B cell (primary cell): ENCODE measurements at regions not wholly inside any gene's neighbourhood (a gene's known extent, or its start where the extent isn't known, plus 50 kb on each side); places are given as distances from the start of the nearest gene placed in this dataset.

Experiments
- ATAC-seq: fragments of 200-7000 bp; cut with Tn5 transposase; one replicate; pipeline ENCODE4 v1.10.0; 2021; ENCODE audit warnings: low read depth, mild to moderate bottlenecking, moderate number of reproducible peaks, moderate library complexity
- CTCF ChIA-PET: fragments of 350-600 bp; sonication (Branson Sonifier 250); formaldehyde crosslinking; loops from one replicate; lab custom pipeline; 2021; ENCODE audit warnings: antibody characterized with exemption, inconsistent platforms; lab: Charles Lee
- POLR2A ChIA-PET: fragments of 350-600 bp; sonication (Branson Sonifier 250); formaldehyde crosslinking; loops from one replicate; lab custom pipeline; 2021; ENCODE audit warnings: antibody characterized with exemption; lab: Charles Lee
- DNase-seq: peaks from one replicate; pipeline ENCODE4 v3.0.0; 2013
- H2AFZ ChIP-seq: 2 replicates; pipeline ENCODE4 v1.6.1; 2012; ENCODE audit warnings: mild to moderate bottlenecking, low read depth, low read length; ENCODE audit not compliant: insufficient read depth, poor library complexity, severe bottlenecking
- H3K27ac ChIP-seq, 2 donors: 1 replicate in 1 of 2; 2 replicates in 1 of 2; pipeline ENCODE4 v1.5.1; 2012 to 2013; ENCODE audit warnings: low read length in 2 of 2, mild to moderate bottlenecking in 2 of 2, moderate library complexity in 1 of 2
- H3K27me3 ChIP-seq, 4 experiments: fragments of 200-600 bp in 1 of 4; sonication (generic) in 1 of 4; replicated peaks in 1 of 4; 1 replicate in 2 of 4; 2 replicates in 2 of 4; pipeline versions ENCODE4 v1.6.1 to v1.7.0; 2013 to 2016; ENCODE audit warnings: low read length in 3 of 4, mild to moderate bottlenecking in 2 of 4, mixed read lengths in 1 of 4, moderate library complexity in 1 of 4; ENCODE audit not compliant: insufficient read depth in 4 of 4, control insufficient read depth in 3 of 4; ENCODE audit errors: control extremely low read depth in 1 of 4
- H3K36me3 ChIP-seq, 2 experiments: replicated peaks in 1 of 2; 1 replicate in 1 of 2; 2 replicates in 1 of 2; pipeline versions ENCODE4 v1.6.1 to v1.7.1; 2013; ENCODE audit warnings: low read length in 1 of 2; ENCODE audit not compliant: insufficient read depth in 2 of 2, control insufficient read depth in 1 of 2; ENCODE audit errors: control extremely low read depth in 1 of 2, extremely low read depth in 1 of 2
- H3K4me1 ChIP-seq, 2 donors: fragments of 200-600 bp in 1 of 2; sonication (generic) in 1 of 2; 1 replicate in 1 of 2; 2 replicates in 1 of 2; pipeline versions ENCODE4 v1.5.1 to v1.6.1; 2013 to 2017; ENCODE audit warnings: low read length in 2 of 2; ENCODE audit not compliant: control insufficient read depth in 2 of 2, insufficient read depth in 2 of 2
- H3K4me2 ChIP-seq: replicated peaks from 2 replicates; pipeline ENCODE3; 2012; ENCODE audit warnings: mild to moderate bottlenecking, low read depth, low read length; ENCODE audit not compliant: poor library complexity, severe bottlenecking
- H3K4me3 ChIP-seq, 5 experiments: fragments of 200-600 bp in 1 of 5; sonication (generic) in 1 of 5; 1 replicate in 3 of 5; 2 replicates in 2 of 5; pipeline versions ENCODE4 v1.5.1 to v1.7.0; 2011 to 2016; ENCODE audit warnings: low read length in 4 of 5, mild to moderate bottlenecking in 4 of 5, low read depth in 2 of 5, control low read depth in 1 of 5, moderate library complexity in 1 of 5; ENCODE audit not compliant: insufficient read depth in 1 of 5; ENCODE audit errors: control extremely low read depth in 1 of 5, extremely low read depth in 1 of 5
- H3K79me2 ChIP-seq: fragments of 200-600 bp; sonication (generic); one replicate; pipeline ENCODE4 v1.6.0; 2016; ENCODE audit warnings: low read length; ENCODE audit not compliant: control insufficient read depth, insufficient read depth
- H3K9ac ChIP-seq: fragments of 200-600 bp; sonication (generic); 2 replicates; pipeline ENCODE4 v1.6.1; 2017; ENCODE audit warnings: mild to moderate bottlenecking, low read length, moderate library complexity
- H3K9me3 ChIP-seq, 3 donors: one replicate each; pipeline versions ENCODE4 v1.6.1 to v1.7.1; 2013; ENCODE audit warnings: low read length in 2 of 3; ENCODE audit not compliant: control insufficient read depth in 2 of 3, insufficient read depth in 1 of 3; ENCODE audit errors: control extremely low read depth in 1 of 3
- H4K20me1 ChIP-seq: 2 replicates; pipeline ENCODE4 v1.6.0; 2012; ENCODE audit warnings: mild to moderate bottlenecking, low read length; ENCODE audit not compliant: insufficient read depth, control insufficient read depth, poor library complexity, severe bottlenecking
- H3K27ac Mint-ChIP-seq: one replicate; pipeline ENCODE4 v1.8.0; 2021; ENCODE audit warnings: mixed read lengths
- H3K27me3 Mint-ChIP-seq: one replicate; pipeline ENCODE4 v1.8.0; 2021; ENCODE audit warnings: mixed read lengths
- H3K4me1 Mint-ChIP-seq: one replicate; pipeline ENCODE4 v1.8.0; 2021; ENCODE audit warnings: mixed read lengths
- H3K4me3 Mint-ChIP-seq: one replicate; pipeline ENCODE4 v1.8.0; 2021; ENCODE audit warnings: mixed read lengths
- H3K9me3 Mint-ChIP-seq: one replicate; pipeline ENCODE4 v1.8.0; 2022; ENCODE audit warnings: mixed read lengths; ENCODE audit not compliant: insufficient read depth
- CTCF ChIP-seq: fragments of 200-600 bp; IDR thresholded peaks from one replicate; pipeline ENCODE4 v1.8.0; 2022; ENCODE audit warnings: antibody characterized with exemption, mild to moderate bottlenecking
- EZH2 ChIP-seq: IDR thresholded peaks from 2 replicates; pipeline ENCODE4 v1.6.1; 2012; ENCODE audit warnings: borderline replicate concordance, low read depth, mild to moderate bottlenecking, moderate library complexity, low read length; ENCODE audit not compliant: insufficient read depth, poor library complexity, severe bottlenecking
- WGBS: methylation state at CpG from one replicate; pipeline ENCODE4 v1.1.5; 2013; ENCODE audit warnings: missing lambda C conversion rate; ENCODE audit not compliant: insufficient coverage; 5-methylcytosine and 5-hydroxymethylcytosine counted together
- intact Hi-C: fragments of 100-400 bp; cut with micrococcal nuclease; formaldehyde crosslinking; loops from one replicate; pipeline ENCODE4 v1.10.0; 2022

- TF ChIP-seq EZH2, result no peak
- TF ChIP-seq CTCF, result no peak
- Histone ChIP-seq H3K27ac (no peak overlapping the region), H4K20me1 (no peaks in the 10 kb centered on the region), H3K27me3 (no peaks in the 10 kb centered on the region), H3K79me2 (no peaks in the 10 kb centered on the region), H3K9ac (no peak overlapping the region), H3K4me2 (no peak overlapping the region), H2AFZ (no peak overlapping the region), H3K36me3 (no peaks in the 10 kb centered on the region), H3K4me1 (no peaks in the 10 kb centered on the region), H3K4me3 (no peak overlapping the region), H3K9me3 (peaks cover 0 to 3% (median 0%) of the 10 kb centered on the region in 3 donors)
- H3K27ac Mint-ChIP-seq, result no peak overlapping the region
- WGBS, result no CpG with 5 or more reads among the region's 3 CpGs
- POLR2A ChIA-PET, result no interaction called here
- intact Hi-C loops, result no loop called here
- DNase-seq, result no peak
- no peaks in the 10 kb centered on the region for H3K27me3 Mint-ChIP-seq
- ATAC-seq, result no peak
- CTCF ChIA-PET, result no interaction called here
- no peaks in the 10 kb centered on the region for H3K4me1 Mint-ChIP-seq
- H3K4me3 Mint-ChIP-seq, result no peak overlapping the region
- H3K9me3 Mint-ChIP-seq, result no peaks in the 10 kb centered on the region
These were observed 215.7 kb upstream of the HAND2 start for GRCh38 chr4:173745765-173746164.

GRCh38 chr4:173736840-173737239 is 206.8 kb upstream of the HAND2 start:
- DNase-seq (no peak), ATAC-seq (no peak)
- H3K27me3 Mint-ChIP-seq, result no peaks in the 10 kb centered on the region
- no peaks in the 10 kb centered on the region for H3K4me1 ChIP-seq
- no peaks in the 10 kb centered on the region for H4K20me1 ChIP-seq
- H3K27me3 ChIP-seq, result no peaks in the 10 kb centered on the region
- intact Hi-C loops, result no loop called here
- no peaks in the 10 kb centered on the region for H3K79me2 ChIP-seq
- H3K4me3 Mint-ChIP-seq, result no peak overlapping the region
- TF ChIP-seq EZH2 (no peak), CTCF (no peak)
- no peak overlapping the region for H3K9ac ChIP-seq
- POLR2A ChIA-PET, result no interaction called here
- no peaks in the 10 kb centered on the region for H3K36me3 ChIP-seq
- CTCF ChIA-PET, result no interaction called here
- H2AFZ ChIP-seq, result no peak overlapping the region
- no peak overlapping the region for H3K4me2 ChIP-seq
- H3K27ac ChIP-seq, result no peak overlapping the region
- H3K4me1 Mint-ChIP-seq, result no peaks in the 10 kb centered on the region
- no peak overlapping the region for H3K27ac Mint-ChIP-seq
- H3K9me3 Mint-ChIP-seq, result peaks cover 2% of the 10 kb centered on the region
- H3K9me3 ChIP-seq, result peaks cover 0 to under 1% (median 0%) of the 10 kb centered on the region in 3 donors
- H3K4me3 ChIP-seq, result no peak overlapping the region
- WGBS, result 100% methylated on average over 1 of the region's 1 CpG
